Stimulated activated CD8-positive, alpha-beta memory T cell treated with anti-CD3 and anti-CD28 coated beads, Interleukin-2, amount 100 ng/mL, for 48 hours (primary cell): ENCODE measurements at regions not wholly inside any gene's neighbourhood (a gene's known extent, or its start where the extent isn't known, plus 50 kb on each side); places are given as distances from the start of the nearest gene placed in this dataset.
"Not testable (repeated sequence)": the region's sequence is repeated elsewhere in the genome, so short reads cannot be mapped to it uniquely, and the experiment has no call there.

Source experiments
- DNase-seq, 2 donors: peaks; one replicate each; pipeline ENCODE4 v3.0.0-alpha.2; 2020; ENCODE audit warnings: low read depth in 2 of 2

DNA sequence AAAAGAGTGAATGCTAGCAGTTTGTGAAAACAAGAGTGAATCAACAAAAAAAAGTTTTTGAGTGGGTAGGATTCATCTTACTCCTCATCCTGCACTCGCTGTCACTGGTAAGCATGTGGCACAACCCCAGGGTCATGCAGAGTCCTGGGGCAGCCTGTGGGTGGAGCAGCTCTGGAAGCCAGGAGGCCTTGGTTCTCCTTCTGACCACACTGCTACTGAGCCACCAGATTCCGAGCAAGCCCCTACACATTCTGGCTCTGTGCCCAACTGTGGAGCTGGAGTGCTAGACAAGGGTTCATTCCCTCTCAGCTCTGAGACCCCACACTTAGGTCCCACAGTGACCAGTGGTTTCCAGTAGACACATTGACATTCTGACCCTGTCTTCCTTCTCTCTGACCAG, 670.6 kb downstream of the BCL11A start:
- no peak for DNase-seq

DNA sequence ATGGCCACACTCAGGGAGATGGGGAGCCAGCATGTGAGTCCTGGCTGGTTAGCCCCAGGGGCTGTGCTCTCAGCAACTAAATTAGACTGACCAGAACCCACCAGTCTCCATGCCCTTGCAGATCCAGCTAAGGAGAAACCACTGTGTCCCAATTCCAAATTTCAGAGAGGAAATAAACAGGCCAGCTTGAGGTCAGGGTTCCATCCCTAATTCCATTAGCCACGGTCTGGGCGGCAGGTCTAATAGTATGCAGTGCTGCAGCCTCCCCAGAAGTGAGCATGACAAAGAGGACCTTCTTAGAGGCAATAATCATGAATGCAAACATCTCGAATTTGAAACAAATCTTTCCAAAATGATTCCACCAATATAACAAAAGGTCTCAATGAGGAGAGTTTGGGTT, 671.2 kb downstream of the BCL11A start:
- no peak for DNase-seq

- DNase-seq = no peak
Observed at GRCh38 chr2:59881218-59881617, 672.2 kb downstream of the BCL11A start.

DNA sequence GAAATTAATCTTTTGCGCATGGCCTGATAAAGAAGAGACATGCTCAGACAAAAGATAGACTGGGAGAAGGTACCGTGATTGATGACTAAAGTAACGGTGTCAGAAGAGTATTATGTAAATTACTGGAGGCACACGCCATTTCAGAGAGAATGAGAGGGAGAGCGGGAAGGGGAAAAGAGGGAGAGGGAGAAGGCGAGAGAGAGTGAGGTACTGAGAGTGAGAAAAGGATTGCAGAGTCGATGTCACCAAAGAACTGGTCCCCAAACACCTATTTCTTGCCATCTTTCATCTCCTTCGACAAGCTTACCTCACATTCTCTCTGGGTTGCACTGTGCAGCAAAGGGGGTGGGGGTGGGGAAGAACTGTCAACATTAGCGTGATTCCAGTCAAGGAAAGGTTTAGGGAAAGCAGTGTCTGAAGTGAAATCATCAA, 673.7 kb downstream of the BCL11A start:
- no peak for DNase-seq

GRCh38 chr2:59875836-59876235, 677.6 kb downstream of the BCL11A start:
- no peak for DNase-seq

GRCh38 chr2:59874971-59875755, 678.3 kb downstream of the BCL11A start:
- DNase-seq = no peak

DNA sequence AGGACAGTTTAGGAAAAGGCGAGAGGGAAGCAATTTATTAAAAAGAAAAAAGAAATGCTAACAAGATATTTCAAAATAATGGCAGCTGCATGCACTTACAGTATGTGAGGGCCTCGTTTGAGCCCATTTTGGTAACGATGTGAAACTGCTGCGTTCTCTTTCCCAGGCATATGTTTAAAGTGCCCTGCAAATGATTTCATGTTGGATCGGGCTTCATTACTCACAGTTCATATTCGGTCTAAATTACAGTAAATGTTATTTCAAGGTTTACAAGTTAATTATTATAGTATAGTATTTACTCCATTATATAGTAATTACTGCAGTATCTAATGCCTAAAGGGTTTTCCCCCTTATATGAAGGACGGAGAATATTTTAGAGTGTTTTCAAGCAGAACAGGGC, 679.1 kb downstream of the BCL11A start:
- DNase-seq = no peak

- DNase-seq = no peak
Observed at GRCh38 chr2:59871830-59872229, 681.6 kb downstream of the BCL11A start.

DNA sequence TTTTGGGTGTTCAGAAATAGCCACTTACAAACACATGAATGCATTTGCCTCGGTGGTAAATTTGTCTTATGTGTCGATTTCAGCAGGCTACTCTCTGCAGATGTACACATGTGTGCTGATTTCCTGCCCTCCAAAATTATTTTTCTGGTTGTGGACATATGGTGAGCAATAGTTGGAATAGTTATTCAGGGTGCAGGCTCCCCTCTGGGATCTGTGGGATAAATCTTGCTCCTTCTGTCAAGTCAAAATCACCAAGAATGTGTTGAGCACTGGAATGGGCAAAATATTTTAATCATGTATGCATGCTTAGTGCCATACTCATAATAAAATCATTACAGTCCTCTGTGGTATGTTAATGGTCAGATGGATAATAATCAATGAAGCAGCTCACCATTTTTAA, 684.5 kb downstream of the BCL11A start:
- no peak for DNase-seq

- no peak for DNase-seq
Observed at GRCh38 chr2:59866436-59866835, 687.0 kb downstream of the BCL11A start.

DNA sequence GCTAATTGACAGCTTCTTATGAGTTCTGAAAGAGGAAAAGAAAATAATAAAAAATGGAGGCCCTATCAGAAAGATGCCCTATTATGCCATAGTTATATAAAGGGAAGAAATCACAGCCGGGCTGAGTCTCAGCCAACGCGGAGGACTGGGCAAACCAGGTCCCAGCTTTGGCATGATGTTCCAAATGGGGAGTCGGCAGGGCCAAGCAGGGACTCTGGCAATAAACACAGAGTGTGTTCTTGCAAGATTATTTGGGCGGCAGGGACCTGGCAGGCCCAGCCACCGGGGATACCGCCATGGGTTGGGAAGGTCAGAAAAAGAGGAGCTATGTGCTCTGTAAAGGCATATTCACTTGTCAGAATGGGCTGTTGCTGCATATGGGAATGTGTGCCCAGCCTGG, 694.9 kb downstream of the BCL11A start:
- DNase-seq = no peak

- no peak for DNase-seq
Observed at GRCh38 chr2:59857109-59857508, 696.3 kb downstream of the BCL11A start.

- no peak for DNase-seq
Observed at GRCh38 chr2:59856391-59856790, 697.1 kb downstream of the BCL11A start.

- no peak for DNase-seq
Observed at GRCh38 chr2:59853032-59853431, 700.4 kb downstream of the BCL11A start.

GRCh38 chr2:59851836-59852475, 701.5 kb downstream of the BCL11A start:
- DNase-seq = no peak

GRCh38 chr2:59850554-59850953, 702.9 kb downstream of the BCL11A start:
- DNase-seq = no peak

DNA sequence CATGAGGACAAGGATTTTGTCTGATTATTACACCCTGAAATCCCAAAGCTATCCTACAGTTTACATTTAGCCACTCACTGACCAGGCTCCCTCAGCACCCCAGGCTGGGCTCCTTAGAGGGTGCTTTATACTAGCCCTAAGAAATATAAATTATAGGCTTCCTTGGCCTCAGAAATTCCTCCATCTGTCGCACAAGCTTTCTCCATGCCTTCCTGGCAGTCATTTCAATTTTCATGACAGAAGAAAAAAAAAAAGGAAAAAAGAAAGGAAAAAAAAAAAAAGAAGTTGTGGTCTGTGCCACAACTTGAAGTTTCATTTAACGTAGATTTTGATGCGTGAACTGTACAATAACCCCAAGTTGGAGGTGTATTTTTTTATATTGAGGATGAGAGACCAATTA, 719.5 kb downstream of the BCL11A start:
- no peak for DNase-seq

DNA sequence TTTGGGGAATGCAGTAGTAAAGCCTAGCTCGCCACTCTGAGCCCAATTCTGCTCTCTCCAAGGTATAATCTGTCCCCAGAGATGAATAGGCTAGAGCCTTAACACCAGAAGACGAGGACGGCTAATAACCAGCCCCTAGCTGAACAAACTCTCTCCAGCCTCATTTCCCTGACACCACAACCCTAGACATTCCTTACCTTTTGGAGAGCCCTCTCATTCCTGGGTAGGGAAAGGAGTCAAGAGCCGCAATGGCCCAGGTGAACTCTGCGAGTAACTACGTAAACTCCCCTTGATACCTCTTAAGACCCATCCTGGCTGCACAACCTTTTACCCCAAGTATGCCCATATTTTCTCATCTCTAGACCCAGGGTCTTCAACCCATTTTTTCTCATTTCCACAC, 722.9 kb downstream of the BCL11A start:
- DNase-seq = no peak

DNA sequence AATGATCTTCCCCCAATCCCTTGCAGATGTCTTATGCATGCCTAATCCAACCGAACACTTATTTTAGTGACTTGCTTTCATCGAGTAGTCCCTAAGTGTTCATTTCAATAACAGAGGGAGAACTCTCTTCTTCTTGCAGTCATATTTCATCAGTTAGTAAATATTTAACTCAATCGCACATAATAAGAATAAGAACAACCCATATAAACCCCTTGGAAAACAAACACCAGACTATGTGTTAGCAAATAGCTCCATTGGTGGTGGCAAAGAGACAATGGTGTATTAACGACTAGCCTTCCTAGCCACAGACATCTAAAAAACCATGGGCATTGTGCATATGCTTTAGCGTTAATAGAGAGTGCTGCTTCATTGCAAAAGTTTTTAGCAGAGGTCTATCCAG, 725.8 kb downstream of the BCL11A start:
- no peak for DNase-seq

DNA sequence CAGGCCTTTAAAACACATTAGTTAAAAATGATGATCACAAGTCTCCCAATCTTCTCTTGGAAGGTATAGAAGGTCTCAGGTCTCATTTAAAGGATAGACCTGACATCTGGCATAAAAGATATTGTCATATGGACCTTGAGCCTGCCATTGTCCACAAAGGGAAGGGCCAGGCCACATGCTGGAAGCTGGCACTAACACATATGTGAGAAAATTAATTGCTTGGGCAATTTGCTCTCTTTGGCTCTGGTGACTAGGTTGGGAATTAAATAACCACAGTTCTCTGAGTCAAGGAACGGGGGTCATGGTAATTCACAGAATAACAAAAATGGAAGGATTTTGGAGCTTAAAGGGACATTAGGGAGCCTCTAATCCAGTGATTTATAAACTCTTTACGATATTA, 727.3 kb downstream of the BCL11A start:
- DNase-seq = no peak

- DNase-seq = no peak
Observed at GRCh38 chr2:59824314-59824713, 729.1 kb downstream of the BCL11A start.

GRCh38 chr2:59816075-59816474, 737.4 kb downstream of the BCL11A start:
- DNase-seq = no peak

DNA sequence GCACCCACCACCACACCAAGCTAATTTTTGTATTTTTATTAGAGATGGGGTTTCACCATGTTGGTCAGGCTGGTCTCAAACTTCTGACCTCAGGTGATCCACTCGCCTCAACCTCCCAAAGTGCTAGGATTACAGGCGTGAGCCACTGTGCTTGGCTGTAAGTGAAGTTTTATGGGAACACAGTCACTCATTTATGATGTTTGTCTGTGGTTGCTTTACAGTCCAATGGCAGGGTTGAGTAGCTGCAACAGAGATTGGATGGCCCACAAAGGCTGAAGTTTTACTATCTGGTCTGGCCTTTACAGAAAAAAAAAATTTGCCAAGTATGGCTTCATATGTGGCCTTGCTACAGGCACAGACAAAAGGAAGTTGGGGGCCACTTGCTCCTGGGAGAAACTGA, 743.2 kb downstream of the BCL11A start:
- not testable (repeated sequence) for DNase-seq

DNA sequence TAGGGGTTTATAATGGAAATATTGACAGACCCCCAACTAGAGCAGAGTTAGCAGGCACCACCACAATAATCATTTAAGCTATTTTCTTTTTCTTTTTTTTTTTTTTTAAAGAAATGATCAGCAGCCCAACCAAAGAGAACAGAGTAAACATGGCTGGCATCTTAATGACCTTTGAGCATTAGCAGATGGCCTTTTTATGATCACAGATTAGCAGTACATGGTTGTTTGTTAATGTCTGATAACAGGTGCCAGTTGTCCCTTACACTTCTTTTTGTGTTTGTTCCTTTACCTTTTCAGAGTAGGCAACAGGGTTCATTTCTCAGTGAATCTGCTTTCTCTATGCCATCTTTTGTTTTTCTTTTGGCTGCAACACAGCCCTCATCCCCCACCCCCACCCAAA, 747.0 kb downstream of the BCL11A start:
- no peak for DNase-seq
